ENCODE measurements at regions not wholly inside any gene's neighbourhood (a gene's known extent, or its start where the extent isn't known, plus 50 kb on each side); places are given as distances from the start of the nearest gene placed in this dataset.
"Not testable (repeated sequence)": the region's sequence is repeated elsewhere in the genome, so short reads cannot be mapped to it uniquely, and the experiment has no call there.

- TF ChIP-seq, protein P1, sequence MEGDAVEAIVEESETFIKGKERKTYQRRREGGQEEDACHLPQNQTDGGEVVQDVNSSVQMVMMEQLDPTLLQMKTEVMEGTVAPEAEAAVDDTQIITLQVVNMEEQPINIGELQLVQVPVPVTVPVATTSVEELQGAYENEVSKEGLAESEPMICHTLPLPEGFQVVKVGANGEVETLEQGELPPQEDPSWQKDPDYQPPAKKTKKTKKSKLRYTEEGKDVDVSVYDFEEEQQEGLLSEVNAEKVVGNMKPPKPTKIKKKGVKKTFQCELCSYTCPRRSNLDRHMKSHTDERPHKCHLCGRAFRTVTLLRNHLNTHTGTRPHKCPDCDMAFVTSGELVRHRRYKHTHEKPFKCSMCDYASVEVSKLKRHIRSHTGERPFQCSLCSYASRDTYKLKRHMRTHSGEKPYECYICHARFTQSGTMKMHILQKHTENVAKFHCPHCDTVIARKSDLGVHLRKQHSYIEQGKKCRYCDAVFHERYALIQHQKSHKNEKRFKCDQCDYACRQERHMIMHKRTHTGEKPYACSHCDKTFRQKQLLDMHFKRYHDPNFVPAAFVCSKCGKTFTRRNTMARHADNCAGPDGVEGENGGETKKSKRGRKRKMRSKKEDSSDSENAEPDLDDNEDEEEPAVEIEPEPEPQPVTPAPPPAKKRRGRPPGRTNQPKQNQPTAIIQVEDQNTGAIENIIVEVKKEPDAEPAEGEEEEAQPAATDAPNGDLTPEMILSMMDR (IDR thresholded peaks at IDR 0.05): not testable (repeated sequence)
- not testable (repeated sequence) for TF ChIP-seq POLR2A (IDR thresholded peaks at IDR 0.05)
These were observed 382.8 kb upstream of the AUTS2 start for GRCh38 chr7:69215516-69215915.
